ENCODE measurements at regions not wholly inside any gene's neighbourhood (a gene's known extent, or its start where the extent isn't known, plus 50 kb on each side); places are given as distances from the start of the nearest gene placed in this dataset.
A peak's percentile ranks its signal among the peaks of the same experiment; 100 is the strongest.
"Not testable (repeated sequence)": the region's sequence is repeated elsewhere in the genome, so short reads cannot be mapped to it uniquely, and the experiment has no call there.

DNA sequence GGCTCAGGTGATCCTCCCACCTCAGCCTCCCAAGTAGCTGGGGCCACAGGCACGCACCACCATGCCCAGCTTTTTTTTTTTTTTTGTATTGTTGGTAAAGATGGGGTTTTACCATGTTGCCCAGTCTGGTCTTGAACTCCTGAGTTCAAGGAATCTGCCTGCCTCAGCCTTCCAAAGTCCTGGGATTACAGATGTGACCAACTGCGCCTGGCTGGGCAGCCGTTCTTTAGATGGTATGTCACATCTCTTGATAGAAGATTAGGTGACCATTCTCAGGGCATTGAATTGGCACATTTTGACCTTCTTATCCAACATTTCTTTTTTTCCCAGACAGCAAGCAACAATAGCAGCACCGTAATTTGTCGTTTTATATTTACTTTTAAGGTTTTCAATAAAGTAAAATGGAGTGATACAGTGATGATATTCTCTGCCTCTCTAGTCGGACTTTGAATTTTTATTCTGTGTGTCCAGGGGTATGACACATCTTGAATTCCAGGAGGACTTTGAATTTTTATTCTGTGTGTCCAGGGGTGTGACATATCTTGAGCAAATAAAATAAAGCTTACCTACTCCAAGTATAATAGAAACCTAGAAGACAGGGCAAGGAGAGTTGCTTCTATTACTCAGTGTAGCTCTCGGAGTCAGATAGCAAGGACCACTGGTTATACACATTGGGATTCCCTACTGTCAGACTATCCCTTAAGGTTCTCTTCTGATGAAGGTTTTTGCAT is 282.4 kb upstream of the NOTCH2NLA start:
- H3K4me3 ChIP-seq (ENCODE audit: low read depth, low read length) = not testable (repeated sequence)

DNA sequence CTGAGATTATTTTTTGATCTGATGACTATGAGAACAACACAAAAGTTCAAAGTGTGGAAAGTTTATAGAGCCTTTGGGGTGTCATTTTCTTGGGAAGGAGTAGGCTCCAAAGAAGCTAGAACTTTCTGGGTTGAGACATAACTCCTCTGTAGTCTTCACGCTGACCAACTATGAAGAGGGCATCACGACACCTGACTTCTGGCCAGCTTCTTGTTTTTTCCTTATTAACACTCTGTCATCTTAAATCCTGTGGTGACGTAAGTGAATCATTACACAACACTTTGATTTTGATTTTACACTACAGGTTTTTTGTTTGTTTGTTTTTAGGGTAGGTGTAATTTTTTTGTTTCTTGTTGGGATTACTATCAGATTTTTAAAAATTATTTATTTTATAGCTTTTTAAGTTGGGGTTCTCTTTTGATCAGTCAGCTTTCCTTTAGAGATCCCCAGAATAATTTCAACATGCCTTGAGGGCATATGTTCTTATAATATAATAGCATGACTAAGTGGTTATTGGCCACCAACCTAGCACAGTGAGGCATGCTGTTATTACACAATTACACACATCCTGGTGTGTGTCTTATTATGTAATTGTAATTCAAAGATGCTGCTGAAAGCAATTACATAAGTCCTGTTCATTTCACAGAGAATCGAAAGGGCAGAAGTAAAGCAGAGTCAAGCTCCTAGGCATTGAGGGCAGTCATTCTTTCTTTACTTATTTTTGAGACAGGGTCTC is 281.6 kb upstream of the NOTCH2NLA start:
- not testable (repeated sequence) for H3K4me3 ChIP-seq (ENCODE audit: low read depth, low read length)

DNA sequence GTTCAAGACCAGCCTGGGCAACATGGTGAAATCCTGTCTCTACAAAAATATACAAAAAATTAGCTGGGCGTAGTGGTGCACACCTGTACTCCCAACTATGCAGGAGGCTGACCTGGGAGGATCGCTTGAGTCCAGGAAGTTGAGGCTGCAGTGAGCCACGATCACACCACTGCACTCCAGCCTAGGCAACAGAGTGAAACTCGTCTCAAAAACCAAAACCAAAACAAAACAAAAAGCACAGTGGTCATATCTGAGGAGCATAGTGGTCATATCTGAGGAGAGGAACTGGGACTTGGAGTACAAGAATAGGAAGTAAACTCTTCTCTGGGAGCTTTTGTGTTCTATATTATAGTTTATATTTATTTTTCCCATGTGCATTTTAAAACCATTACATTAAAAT is 275.3 kb upstream of the NOTCH2NLA start:
- H3K4me3 ChIP-seq (ENCODE audit: low read depth, low read length) = not testable (repeated sequence)

- H3K4me3 ChIP-seq (ENCODE audit: low read depth, low read length) = not testable (repeated sequence)
Observed at GRCh38 chr1:146487555-146487954, 258.7 kb upstream of the NOTCH2NLA start.

GRCh38 chr1:146487155-146487554 is 258.3 kb upstream of the NOTCH2NLA start:
- H3K4me3 ChIP-seq (ENCODE audit: low read depth, low read length) = not testable (repeated sequence)

GRCh38 chr1:146486300-146487014 is 257.6 kb upstream of the NOTCH2NLA start:
- not testable (repeated sequence) for H3K4me3 ChIP-seq (ENCODE audit: low read depth, low read length)

DNA sequence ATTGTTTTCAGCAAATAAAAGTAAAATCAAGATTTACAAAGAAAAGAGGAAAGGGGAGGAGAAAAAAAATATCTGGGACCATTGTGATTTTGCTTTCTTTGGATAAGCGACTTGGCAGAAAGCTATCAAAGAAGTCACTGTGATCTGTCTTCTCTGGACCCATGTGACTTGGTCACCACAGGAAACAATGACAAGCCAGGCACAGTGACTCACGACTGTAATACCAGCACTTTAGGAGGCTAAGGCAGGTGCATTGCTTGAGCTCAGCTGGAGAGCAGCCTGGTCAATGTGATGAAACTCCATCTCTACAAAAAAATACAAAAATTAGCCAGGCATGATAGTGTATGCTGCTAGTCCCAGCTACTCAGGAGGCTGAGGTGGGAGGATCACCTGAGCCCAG is 255.4 kb upstream of the NOTCH2NLA start:
- not testable (repeated sequence) for H3K4me3 ChIP-seq (ENCODE audit: low read depth, low read length)

- H3K4me3 ChIP-seq (ENCODE audit: low read depth, low read length) = not testable (repeated sequence)
Observed at GRCh38 chr1:146479188-146479587, 250.4 kb upstream of the NOTCH2NLA start.

- H3K4me3 ChIP-seq (ENCODE audit: low read depth, low read length) = not testable (repeated sequence)
- TF ChIP-seq, protein P1, sequence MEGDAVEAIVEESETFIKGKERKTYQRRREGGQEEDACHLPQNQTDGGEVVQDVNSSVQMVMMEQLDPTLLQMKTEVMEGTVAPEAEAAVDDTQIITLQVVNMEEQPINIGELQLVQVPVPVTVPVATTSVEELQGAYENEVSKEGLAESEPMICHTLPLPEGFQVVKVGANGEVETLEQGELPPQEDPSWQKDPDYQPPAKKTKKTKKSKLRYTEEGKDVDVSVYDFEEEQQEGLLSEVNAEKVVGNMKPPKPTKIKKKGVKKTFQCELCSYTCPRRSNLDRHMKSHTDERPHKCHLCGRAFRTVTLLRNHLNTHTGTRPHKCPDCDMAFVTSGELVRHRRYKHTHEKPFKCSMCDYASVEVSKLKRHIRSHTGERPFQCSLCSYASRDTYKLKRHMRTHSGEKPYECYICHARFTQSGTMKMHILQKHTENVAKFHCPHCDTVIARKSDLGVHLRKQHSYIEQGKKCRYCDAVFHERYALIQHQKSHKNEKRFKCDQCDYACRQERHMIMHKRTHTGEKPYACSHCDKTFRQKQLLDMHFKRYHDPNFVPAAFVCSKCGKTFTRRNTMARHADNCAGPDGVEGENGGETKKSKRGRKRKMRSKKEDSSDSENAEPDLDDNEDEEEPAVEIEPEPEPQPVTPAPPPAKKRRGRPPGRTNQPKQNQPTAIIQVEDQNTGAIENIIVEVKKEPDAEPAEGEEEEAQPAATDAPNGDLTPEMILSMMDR (IDR thresholded peaks at IDR 0.05; ENCODE audit: borderline replicate concordance, insufficient read depth, low read depth, low read length) = peak; percentile 38; the same call in 1 of the 2 replicates
Observed at GRCh38 chr1:146478125-146478720, 249.4 kb upstream of the NOTCH2NLA start.

DNA sequence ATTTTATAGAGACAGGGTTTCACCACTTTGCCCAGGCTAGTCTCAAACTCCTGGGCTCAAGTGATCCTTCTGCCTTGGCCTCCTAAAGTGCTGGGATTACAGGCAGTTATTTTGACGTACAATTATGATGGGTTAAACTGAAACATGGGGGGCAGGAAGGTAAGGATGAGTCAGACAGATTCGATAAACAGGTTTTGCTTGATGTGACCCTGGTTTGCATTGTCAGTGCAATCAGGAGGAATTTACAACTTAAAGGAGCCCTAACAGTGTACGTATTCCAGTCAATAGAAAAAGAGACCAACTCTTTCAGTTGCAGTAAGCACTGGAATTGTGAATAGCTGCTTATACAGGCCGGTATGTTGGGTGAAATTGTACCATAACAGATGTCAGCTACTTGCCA is 246.3 kb upstream of the NOTCH2NLA start:
- H3K4me3 ChIP-seq (ENCODE audit: low read depth, low read length) = not testable (repeated sequence)

GRCh38 chr1:146474216-146474615 is 245.4 kb upstream of the NOTCH2NLA start:
- H3K4me3 ChIP-seq (ENCODE audit: low read depth, low read length) = not testable (repeated sequence)

DNA sequence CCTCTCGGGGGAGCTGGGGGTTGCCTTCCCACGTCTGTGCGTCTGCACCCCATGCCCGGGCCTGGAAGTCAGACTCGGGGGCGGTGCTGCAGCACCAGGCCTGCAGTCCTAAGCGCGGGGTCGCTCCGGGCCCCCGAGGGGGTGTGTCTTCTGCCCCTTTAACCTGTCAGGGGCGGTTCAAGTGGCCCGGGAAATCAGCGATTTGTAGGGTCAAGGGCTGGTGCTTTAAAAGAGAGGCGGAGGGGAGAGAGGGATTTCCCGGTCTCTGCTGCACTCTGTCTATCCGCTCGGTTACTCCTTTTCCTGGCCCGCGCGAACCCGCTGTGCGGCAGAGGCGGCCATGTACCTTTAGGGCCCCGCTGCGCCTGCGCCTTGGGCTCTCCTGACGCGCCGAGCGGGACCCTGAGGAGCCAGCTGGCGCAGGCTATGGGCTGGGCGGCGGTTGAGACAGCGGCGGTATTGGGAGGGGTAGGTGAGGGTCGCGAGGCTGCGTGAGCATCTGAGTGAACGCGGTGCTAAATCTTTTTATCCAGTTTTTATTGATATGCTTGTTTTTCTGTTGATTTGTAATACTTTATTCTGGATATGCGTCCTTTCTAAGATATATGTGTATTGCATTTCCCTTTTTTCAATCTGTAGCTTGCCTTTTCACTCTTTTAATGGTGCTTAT is 243.5 kb upstream of the NOTCH2NLA start:
- not testable (repeated sequence) for H3K4me3 ChIP-seq (ENCODE audit: low read depth, low read length)

- H3K4me3 ChIP-seq (ENCODE audit: low read depth, low read length) = not testable (repeated sequence)
Observed at GRCh38 chr1:146459939-146460338, 231.1 kb upstream of the NOTCH2NLA start.

DNA sequence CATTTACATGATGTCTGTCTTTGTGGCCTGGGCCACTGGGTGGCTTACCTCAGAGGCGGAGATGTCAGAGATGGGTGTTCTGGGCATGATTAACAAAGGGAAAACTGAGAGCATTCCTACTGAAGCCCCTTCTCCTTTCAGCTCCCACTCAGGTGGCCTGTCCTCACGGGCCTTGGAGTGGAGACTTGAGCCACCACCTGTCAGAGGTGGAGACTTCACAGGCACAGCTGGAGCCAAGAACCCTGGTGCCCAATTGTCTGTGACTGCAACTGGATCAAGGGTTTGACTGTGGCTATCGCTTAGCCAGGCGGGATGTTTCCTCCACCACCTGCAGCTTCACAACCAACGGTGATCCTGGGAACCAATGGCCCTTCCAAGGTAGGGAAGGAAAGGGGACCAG is 230.5 kb upstream of the NOTCH2NLA start:
- not testable (repeated sequence) for H3K4me3 ChIP-seq (ENCODE audit: low read depth, low read length)

GRCh38 chr1:146448877-146449246 is 220.0 kb upstream of the NOTCH2NLA start:
- H3K4me3 ChIP-seq (ENCODE audit: low read depth, low read length) = not testable (repeated sequence)

Data from GM12875 (cell line).